Activated CD4-positive, alpha-beta memory T cell treated with anti-CD3 and anti-CD28 coated beads for 36 hours (primary cell): ENCODE measurements at regions not wholly inside any gene's neighbourhood (a gene's known extent, or its start where the extent isn't known, plus 50 kb on each side); places are given as distances from the start of the nearest gene placed in this dataset.

Experiments used
- CTCF ChIA-PET: fragments of 350-600 bp; sonication (Branson Sonifier 250); formaldehyde crosslinking; loops from one replicate; lab custom pipeline; 2021; ENCODE audit warnings: antibody characterized with exemption, inconsistent platforms; lab: Charles Lee
- POLR2A ChIA-PET: fragments of 350-600 bp; sonication (Branson Sonifier 250); formaldehyde crosslinking; loops from one replicate; lab custom pipeline; 2021; ENCODE audit warnings: antibody characterized with exemption; lab: Charles Lee
- DNase-seq: peaks from one replicate; pipeline ENCODE4 v3.0.0-alpha.2; 2020
- H3K27ac Mint-ChIP-seq: one replicate; pipeline ENCODE4 v1.8.0; 2021; ENCODE audit warnings: mixed read lengths
- H3K27me3 Mint-ChIP-seq: one replicate; pipeline ENCODE4 v1.8.0; 2021; ENCODE audit warnings: mixed read lengths
- H3K36me3 Mint-ChIP-seq: one replicate; pipeline ENCODE4 v1.8.0; 2021; ENCODE audit warnings: mixed read lengths
- H3K4me1 Mint-ChIP-seq: one replicate; pipeline ENCODE4 v1.8.0; 2021; ENCODE audit warnings: low read depth, mixed read lengths
- H3K4me3 Mint-ChIP-seq: one replicate; pipeline ENCODE4 v1.8.0; 2021; ENCODE audit warnings: mild to moderate bottlenecking, mixed read lengths
- H3K9me3 Mint-ChIP-seq: one replicate; pipeline ENCODE4 v1.8.0; 2021; ENCODE audit warnings: mixed read lengths
- intact Hi-C: fragments of 100-400 bp; cut with micrococcal nuclease; formaldehyde crosslinking; loops from one replicate; pipeline ENCODE4 v1.15.1; 2023

GRCh38 chr4:145389550-145389949 is 92.1 kb upstream of the SMAD1 start:
- Mint-ChIP-seq H3K27me3 (peaks cover 15% of the 10 kb centered on the region), H3K4me3 (no peak overlapping the region), H3K27ac (no peak overlapping the region), H3K4me1 (no peaks in the 10 kb centered on the region), H3K9me3 (no peaks in the 10 kb centered on the region), H3K36me3 (no peaks in the 10 kb centered on the region)
- POLR2A ChIA-PET: no interaction called here
- no peak for DNase-seq
- intact Hi-C loops: no loop called here
- CTCF ChIA-PET: no interaction called here

- Mint-ChIP-seq H3K4me3 (no peak overlapping the region), H3K27ac (no peak overlapping the region), H3K27me3 (peaks cover 15% of the 10 kb centered on the region), H3K4me1 (no peaks in the 10 kb centered on the region), H3K9me3 (peaks cover 6% of the 10 kb centered on the region), H3K36me3 (no peaks in the 10 kb centered on the region)
- POLR2A ChIA-PET: no interaction called here
- CTCF ChIA-PET: no interaction called here
- DNase-seq: no peak
- intact Hi-C loops: no loop called here
Measured at GRCh38 chr4:145388043-145388442, 93.6 kb upstream of the SMAD1 start.

GRCh38 chr4:145387079-145387478 is 94.6 kb upstream of the SMAD1 start:
- Mint-ChIP-seq H3K4me3 (no peak overlapping the region), H3K27me3 (peaks cover 15% of the 10 kb centered on the region), H3K36me3 (no peaks in the 10 kb centered on the region), H3K4me1 (no peaks in the 10 kb centered on the region), H3K27ac (no peak overlapping the region), H3K9me3 (peaks cover 6% of the 10 kb centered on the region)
- intact Hi-C loops: no loop called here
- CTCF ChIA-PET: no interaction called here
- DNase-seq: no peak
- POLR2A ChIA-PET: no interaction called here

- Mint-ChIP-seq H3K4me3 (no peak overlapping the region), H3K4me1 (no peaks in the 10 kb centered on the region), H3K36me3 (no peaks in the 10 kb centered on the region), H3K27ac (no peak overlapping the region), H3K27me3 (peaks cover 2% of the 10 kb centered on the region), H3K9me3 (peaks cover 6% of the 10 kb centered on the region)
- intact Hi-C loops: no loop called here
- DNase-seq: no peak
- CTCF ChIA-PET: interaction anchor here (1.1 kb wide), 1 partner anchor 176 kb away, joined by 3 read pairs; no protein-coding TSS in a partner anchor
- POLR2A ChIA-PET: no interaction called here
Measured at GRCh38 chr4:145381163-145381562, 100.5 kb upstream of the SMAD1 start.

DNA sequence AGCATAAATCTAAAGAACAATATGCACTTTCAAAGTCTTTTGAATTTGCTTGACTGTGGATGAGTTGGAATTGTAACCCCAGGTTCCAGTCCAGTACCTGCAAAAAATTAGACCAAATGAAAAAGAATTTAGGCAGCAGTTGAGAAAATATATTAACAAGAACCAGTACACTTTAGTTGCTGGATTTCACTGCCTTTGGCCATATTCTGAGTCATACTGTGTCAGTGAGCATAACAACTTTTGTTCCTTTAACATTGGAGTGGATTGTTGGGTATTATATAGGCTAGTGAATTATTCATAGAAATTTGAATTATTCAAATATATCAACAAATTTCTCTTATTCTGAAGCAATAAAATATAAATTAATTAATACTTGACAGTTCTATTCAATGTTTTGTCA is 101.5 kb upstream of the SMAD1 start:
- Mint-ChIP-seq H3K9me3 (peaks cover 9% of the 10 kb centered on the region), H3K27me3 (no peaks in the 10 kb centered on the region), H3K27ac (no peak overlapping the region), H3K4me1 (no peaks in the 10 kb centered on the region), H3K36me3 (no peaks in the 10 kb centered on the region), H3K4me3 (no peak overlapping the region)
- intact Hi-C loops: no loop called here
- ChIA-PET CTCF (interaction anchor here (1.1 kb wide), 1 partner anchor 177 kb away, joined by 3 read pairs; no protein-coding TSS in a partner anchor), POLR2A (no interaction called here)
- DNase-seq: no peak

GRCh38 chr4:145375416-145375815 is 106.2 kb upstream of the SMAD1 start:
- Mint-ChIP-seq H3K36me3 (no peaks in the 10 kb centered on the region), H3K4me3 (no peak overlapping the region), H3K4me1 (no peaks in the 10 kb centered on the region), H3K27me3 (no peaks in the 10 kb centered on the region), H3K9me3 (peaks cover 3% of the 10 kb centered on the region), H3K27ac (no peak overlapping the region)
- CTCF ChIA-PET: no interaction called here
- DNase-seq: no peak
- intact Hi-C loops: no loop called here
- POLR2A ChIA-PET: no interaction called here

GRCh38 chr4:145352438-145353145 is 129.1 kb upstream of the SMAD1 start:
- intact Hi-C loops: no loop called here
- no peak overlapping the region for H3K27ac Mint-ChIP-seq
- peaks cover 6% of the 10 kb centered on the region for H3K27me3 Mint-ChIP-seq
- H3K4me1 Mint-ChIP-seq: no peaks in the 10 kb centered on the region
- CTCF ChIA-PET: no interaction called here
- H3K9me3 Mint-ChIP-seq: no peaks in the 10 kb centered on the region
- no peak for DNase-seq
- H3K4me3 Mint-ChIP-seq: no peak overlapping the region
- no peaks in the 10 kb centered on the region for H3K36me3 Mint-ChIP-seq
- POLR2A ChIA-PET: no interaction called here

DNA sequence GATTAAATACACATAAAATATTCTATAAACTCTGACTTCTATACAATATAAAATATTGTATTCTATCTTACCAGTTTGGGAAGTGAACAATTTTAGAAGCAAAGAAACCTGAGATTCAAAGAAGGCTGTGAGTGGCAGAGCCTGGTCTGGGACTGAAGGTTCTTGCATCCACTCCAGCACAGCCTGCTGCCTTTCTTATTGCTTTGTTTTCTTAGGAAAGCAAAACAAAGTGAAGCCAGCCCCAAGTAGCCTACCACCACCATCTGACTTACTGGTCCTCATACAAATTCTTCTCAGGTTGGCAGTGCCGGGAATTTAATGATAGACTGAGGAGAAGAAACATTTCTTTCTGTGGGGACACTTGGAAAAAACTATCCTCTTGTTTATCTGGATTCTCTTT is 129.7 kb upstream of the SMAD1 start:
- no peaks in the 10 kb centered on the region for H3K4me1 Mint-ChIP-seq
- DNase-seq: no peak
- POLR2A ChIA-PET: no interaction called here
- H3K4me3 Mint-ChIP-seq: no peak overlapping the region
- intact Hi-C loops: no loop called here
- CTCF ChIA-PET: no interaction called here
- H3K9me3 Mint-ChIP-seq: no peaks in the 10 kb centered on the region
- no peaks in the 10 kb centered on the region for H3K36me3 Mint-ChIP-seq
- no peak overlapping the region for H3K27ac Mint-ChIP-seq
- H3K27me3 Mint-ChIP-seq: peaks cover 6% of the 10 kb centered on the region

DNA sequence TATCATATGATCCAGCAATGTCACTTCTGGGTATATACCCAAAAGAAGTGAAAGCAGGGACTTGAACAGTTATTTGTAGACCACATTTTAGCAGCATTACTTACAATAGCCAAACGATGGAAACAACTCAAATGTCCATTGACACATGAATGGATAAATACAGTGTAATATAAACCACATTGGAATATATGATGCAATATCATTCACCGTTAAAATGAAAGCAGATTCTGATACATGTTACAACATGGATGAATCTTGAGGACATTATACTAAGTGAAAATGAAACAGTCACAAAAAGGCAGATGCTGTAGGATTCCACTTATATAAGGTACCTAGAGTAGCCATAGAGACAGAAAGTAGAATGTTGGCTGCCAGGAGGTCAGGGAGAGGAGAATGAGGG is 130.5 kb upstream of the SMAD1 start:
- Mint-ChIP-seq H3K9me3 (no peaks in the 10 kb centered on the region), H3K4me1 (no peaks in the 10 kb centered on the region), H3K36me3 (no peaks in the 10 kb centered on the region), H3K4me3 (no peak overlapping the region), H3K27ac (no peak overlapping the region), H3K27me3 (peaks cover 9% of the 10 kb centered on the region)
- DNase-seq: no peak
- intact Hi-C loops: no loop called here
- ChIA-PET POLR2A (no interaction called here), CTCF (no interaction called here)

GRCh38 chr4:145348291-145348690 is 133.4 kb upstream of the SMAD1 start:
- ChIA-PET POLR2A (no interaction called here), CTCF (no interaction called here)
- Mint-ChIP-seq H3K27me3 (peaks cover 9% of the 10 kb centered on the region), H3K27ac (no peak overlapping the region), H3K9me3 (no peaks in the 10 kb centered on the region), H3K4me1 (no peaks in the 10 kb centered on the region), H3K4me3 (no peak overlapping the region), H3K36me3 (no peaks in the 10 kb centered on the region)
- DNase-seq: no peak
- intact Hi-C loops: no loop called here

- Mint-ChIP-seq H3K27ac (no peak overlapping the region), H3K9me3 (no peaks in the 10 kb centered on the region), H3K36me3 (no peaks in the 10 kb centered on the region), H3K27me3 (peaks cover 9% of the 10 kb centered on the region), H3K4me1 (no peaks in the 10 kb centered on the region), H3K4me3 (no peak overlapping the region)
- no peak for DNase-seq
- intact Hi-C loops: no loop called here
- CTCF ChIA-PET: interaction anchor here (0.9 kb wide), 1 partner anchor 22 kb away, joined by 3 read pairs; no protein-coding TSS in a partner anchor
- POLR2A ChIA-PET: interaction anchor here (0.6 kb wide), 1 partner anchor 9 kb away, joined by 3 read pairs; no protein-coding TSS in a partner anchor
Measured at GRCh38 chr4:145347684-145348083, 134.0 kb upstream of the SMAD1 start.

GRCh38 chr4:145346081-145346480 is 135.6 kb upstream of the SMAD1 start:
- Mint-ChIP-seq H3K9me3 (no peaks in the 10 kb centered on the region), H3K27ac (no peak overlapping the region), H3K4me3 (no peak overlapping the region), H3K36me3 (no peaks in the 10 kb centered on the region), H3K27me3 (peaks cover 9% of the 10 kb centered on the region), H3K4me1 (no peaks in the 10 kb centered on the region)
- ChIA-PET POLR2A (no interaction called here), CTCF (no interaction called here)
- intact Hi-C loops: no loop called here
- DNase-seq: no peak

DNA sequence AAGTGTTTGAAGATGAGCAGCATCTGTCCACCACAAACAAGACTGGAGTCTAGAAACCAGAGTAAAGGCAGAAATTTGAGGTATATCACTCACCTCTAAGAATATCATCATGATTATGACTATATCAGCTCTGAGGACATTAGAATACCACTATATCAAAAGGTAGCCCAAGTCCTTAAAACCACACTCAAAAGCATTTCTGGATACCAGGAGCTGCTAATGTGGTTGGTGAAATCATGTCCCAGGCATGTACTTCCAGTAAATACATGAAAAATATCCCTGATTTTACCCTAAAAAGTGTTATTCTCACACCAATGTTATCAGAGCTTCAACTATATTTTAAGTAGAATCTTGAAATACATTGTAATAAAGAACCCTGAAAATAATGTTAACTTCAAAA is 136.3 kb upstream of the SMAD1 start:
- ChIA-PET CTCF (no interaction called here), POLR2A (no interaction called here)

More for the DNA sequence above, 136.3 kb upstream of the SMAD1 start:
- Mint-ChIP-seq H3K27me3 (peaks cover 9% of the 10 kb centered on the region), H3K36me3 (no peaks in the 10 kb centered on the region), H3K27ac (no peak overlapping the region), H3K4me1 (no peaks in the 10 kb centered on the region), H3K9me3 (no peaks in the 10 kb centered on the region), H3K4me3 (no peak overlapping the region)
- intact Hi-C loops: no loop called here
- no peak for DNase-seq
